ENCODE measurements at regions not wholly inside any gene's neighbourhood (a gene's known extent, or its start where the extent isn't known, plus 50 kb on each side); places are given as distances from the start of the nearest gene placed in this dataset.

DNA sequence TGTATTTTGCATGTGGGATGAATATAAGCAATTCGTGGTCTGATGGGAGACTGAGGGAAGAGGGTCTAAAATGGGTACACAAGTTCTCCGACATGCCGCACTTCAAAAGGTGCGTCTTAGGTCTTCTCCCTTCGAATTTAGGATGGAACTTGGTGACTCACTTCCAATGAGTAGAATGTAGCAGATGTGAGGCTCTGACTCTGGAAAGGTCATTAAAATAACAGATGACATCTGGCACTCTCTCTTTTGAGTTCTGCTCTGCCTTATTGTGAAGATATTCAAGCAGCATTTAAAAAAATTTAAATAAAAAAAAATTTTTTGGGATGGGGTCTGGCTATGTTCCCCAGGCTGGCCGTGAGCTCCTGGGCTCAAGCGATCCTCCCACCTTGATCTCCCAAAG lies 92.7 kb downstream of the TMEM100 start:
- no peak for TF ChIP-seq CTCF (IDR thresholded peaks at IDR 0.05; ENCODE audit: control extremely low read depth in 1 of 3, insufficient read depth in 1 of 3, low read depth in 1 of 3, low read length in 3 of 3)
- TF ChIP-seq EP300 (IDR thresholded peaks at IDR 0.05; ENCODE audit: borderline replicate concordance in 1 of 2, low read depth in 2 of 2, low read length in 2 of 2), result no peak
- TF ChIP-seq, protein P1, sequence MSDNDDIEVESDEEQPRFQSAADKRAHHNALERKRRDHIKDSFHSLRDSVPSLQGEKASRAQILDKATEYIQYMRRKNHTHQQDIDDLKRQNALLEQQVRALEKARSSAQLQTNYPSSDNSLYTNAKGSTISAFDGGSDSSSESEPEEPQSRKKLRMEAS (IDR thresholded peaks at IDR 0.05), result no peak
- TF ChIP-seq POLR2A (IDR thresholded peaks at IDR 0.05; ENCODE audit: control extremely low read depth in 1 of 2, low read depth in 2 of 2, low read length in 2 of 2), result no peak
- no peak for TF ChIP-seq POLR2AphosphoS5 (IDR thresholded peaks at IDR 0.05; ENCODE audit: low read depth, low read length)
- TF ChIP-seq EZH2 (IDR thresholded peaks at IDR 0.05; ENCODE audit: low read depth, low read length, severe bottlenecking), result no peak
- TF ChIP-seq SIN3A (conservative IDR thresholded peaks at IDR 0.05 in 1 of 2, IDR thresholded peaks at IDR 0.05 in 1 of 2; ENCODE audit: low read depth in 1 of 2, low read length in 2 of 2), result no peak
- no peak for TF ChIP-seq CHD1 (IDR thresholded peaks at IDR 0.05; ENCODE audit: low read depth, low read length)

Data from H1 (cell line).